ENCODE measurements at regions not wholly inside any gene's neighbourhood (a gene's known extent, or its start where the extent isn't known, plus 50 kb on each side); places are given as distances from the start of the nearest gene placed in this dataset.

GRCh38 chr16:18062713-18063112 is 273.8 kb downstream of the NPIPA8 start:
- intact Hi-C loops (cut with micrococcal nuclease; ENCODE audit: unreplicated experiment), result no loop called here
- Histone ChIP-seq H2AFZ (ENCODE audit: low read length) (no peak overlapping the region), H3K9me2 (ENCODE audit: insufficient read depth, low read length) (no peaks in the 10 kb centered on the region), H3K4me3 (ENCODE audit: low read depth, low read length, poor library complexity, severe bottlenecking) (no peak overlapping the region), H3K36me3 (ENCODE audit: insufficient read depth, low read length) (no peaks in the 10 kb centered on the region), H3K79me2 (ENCODE audit: insufficient read depth, low read depth, low read length) (no peaks in the 10 kb centered on the region), H3K4me1 (ENCODE audit: insufficient read depth, low read length, poor library complexity, severe bottlenecking) (no peaks in the 10 kb centered on the region), H4K20me1 (ENCODE audit: insufficient read depth, low read length) (no peaks in the 10 kb centered on the region), H3K4me2 (ENCODE audit: low read length) (no peak overlapping the region), H3K27ac (ENCODE audit: low read depth, low read length, poor library complexity, severe bottlenecking) (no peak overlapping the region), H3K9me3 (ENCODE audit: low read length) (no peaks in the 10 kb centered on the region)
- ChIA-PET POLR2A (no interaction called here), CTCF (ENCODE audit: unreplicated experiment) (no interaction called here)
- no peak for TF ChIP-seq EZH2phosphoT487 (IDR thresholded peaks at IDR 0.05; ENCODE audit: borderline replicate concordance, low read depth, low read length)
- no peak for TF ChIP-seq CTCF (conservative IDR thresholded peaks at IDR 0.05; ENCODE audit: low read length)
- BruUV-seq (replicated peaks), result no TSS peak
- no peak for DNase-seq (ENCODE audit: low spot score)

GRCh38 chr16:18060351-18060750 is 276.2 kb downstream of the NPIPA8 start:
- Histone ChIP-seq H3K4me2 (ENCODE audit: low read length) (no peak overlapping the region), H2AFZ (ENCODE audit: low read length) (no peak overlapping the region), H4K20me1 (ENCODE audit: insufficient read depth, low read length) (no peaks in the 10 kb centered on the region), H3K4me1 (ENCODE audit: insufficient read depth, low read length, poor library complexity, severe bottlenecking) (no peaks in the 10 kb centered on the region), H3K27ac (ENCODE audit: low read depth, low read length, poor library complexity, severe bottlenecking) (no peak overlapping the region), H3K9me2 (ENCODE audit: insufficient read depth, low read length) (no peaks in the 10 kb centered on the region), H3K36me3 (ENCODE audit: insufficient read depth, low read length) (no peaks in the 10 kb centered on the region), H3K9me3 (ENCODE audit: low read length) (no peaks in the 10 kb centered on the region), H3K79me2 (ENCODE audit: insufficient read depth, low read depth, low read length) (no peaks in the 10 kb centered on the region), H3K4me3 (ENCODE audit: low read depth, low read length, poor library complexity, severe bottlenecking) (no peak overlapping the region)
- TF ChIP-seq EZH2phosphoT487 (IDR thresholded peaks at IDR 0.05; ENCODE audit: borderline replicate concordance, low read depth, low read length) (no peak), CTCF (conservative IDR thresholded peaks at IDR 0.05; ENCODE audit: low read length) (no peak)
- BruUV-seq (replicated peaks), result no TSS peak
- DNase-seq (ENCODE audit: low spot score), result no peak
- CTCF ChIA-PET (ENCODE audit: unreplicated experiment), result no interaction called here
- POLR2A ChIA-PET, result interaction anchor here (1.0 kb wide), 1 partner anchor 13 kb away, joined by 3 read pairs; no protein-coding TSS in a partner anchor
- intact Hi-C loops (cut with micrococcal nuclease; ENCODE audit: unreplicated experiment), result no loop called here

- TF ChIP-seq CTCF (conservative IDR thresholded peaks at IDR 0.05; ENCODE audit: low read length), result no peak
- no peak for TF ChIP-seq EZH2phosphoT487 (IDR thresholded peaks at IDR 0.05; ENCODE audit: borderline replicate concordance, low read depth, low read length)
- no TSS peak for BruUV-seq (replicated peaks)
- intact Hi-C loops (cut with micrococcal nuclease; ENCODE audit: unreplicated experiment), result no loop called here
Measured at GRCh38 chr16:18059577-18059976, 277.0 kb downstream of the NPIPA8 start.

More at GRCh38 chr16:18059577-18059976, 277.0 kb downstream of the NPIPA8 start:
- no peak overlapping the region for H3K4me3 ChIP-seq (ENCODE audit: low read depth, low read length, poor library complexity, severe bottlenecking)
- H3K27ac ChIP-seq (ENCODE audit: low read depth, low read length, poor library complexity, severe bottlenecking), result no peak overlapping the region
- no peak overlapping the region for H3K4me2 ChIP-seq (ENCODE audit: low read length)
- H3K9me2 ChIP-seq (ENCODE audit: insufficient read depth, low read length), result no peaks in the 10 kb centered on the region
- no peak for DNase-seq (ENCODE audit: low spot score)
- H3K9me3 ChIP-seq (ENCODE audit: low read length), result no peaks in the 10 kb centered on the region
- CTCF ChIA-PET (ENCODE audit: unreplicated experiment), result no interaction called here
- no peaks in the 10 kb centered on the region for H3K4me1 ChIP-seq (ENCODE audit: insufficient read depth, low read length, poor library complexity, severe bottlenecking)
- POLR2A ChIA-PET, result interaction anchor here (1.0 kb wide), 1 partner anchor 13 kb away, joined by 3 read pairs; no protein-coding TSS in a partner anchor
- no peaks in the 10 kb centered on the region for H3K36me3 ChIP-seq (ENCODE audit: insufficient read depth, low read length)
- H4K20me1 ChIP-seq (ENCODE audit: insufficient read depth, low read length), result no peaks in the 10 kb centered on the region
- H2AFZ ChIP-seq (ENCODE audit: low read length), result no peak overlapping the region
- H3K79me2 ChIP-seq (ENCODE audit: insufficient read depth, low read depth, low read length), result no peaks in the 10 kb centered on the region
